Endodermal cell (in vitro differentiated cells): ENCODE measurements at regions not wholly inside any gene's neighbourhood (a gene's known extent, or its start where the extent isn't known, plus 50 kb on each side); places are given as distances from the start of the nearest gene placed in this dataset.

ENCODE experiments used
- DNase-seq: peaks from one replicate; pipeline ENCODE4 v3.0.0-alpha.2; 2017
- H3K27ac ChIP-seq: 2 replicates; pipeline ENCODE4 v1.5.1; 2013; ENCODE audit warnings: mild to moderate bottlenecking, low read depth, low read length, moderate library complexity
- H3K27me3 ChIP-seq: 2 replicates; pipeline ENCODE4 v1.6.1; 2013; ENCODE audit warnings: mild to moderate bottlenecking, low read length, moderate library complexity; ENCODE audit not compliant: insufficient read depth, control insufficient read depth, poor library complexity, severe bottlenecking
- H3K36me3 ChIP-seq: 2 replicates; pipeline ENCODE4 v1.7.0; 2013; ENCODE audit warnings: mild to moderate bottlenecking, low read length, moderate library complexity; ENCODE audit not compliant: control insufficient read depth, insufficient read depth
- H3K4me1 ChIP-seq: one replicate; pipeline ENCODE4 v1.7.0; 2013; ENCODE audit warnings: low read length; ENCODE audit not compliant: control insufficient read depth, insufficient read depth
- H3K4me3 ChIP-seq: 2 replicates; pipeline ENCODE4 v1.5.1; 2013; ENCODE audit warnings: mild to moderate bottlenecking, low read length, moderate library complexity
- H3K9ac ChIP-seq: 2 replicates; pipeline ENCODE4 v1.6.1; 2013; ENCODE audit warnings: mild to moderate bottlenecking, low read length, moderate library complexity; ENCODE audit not compliant: poor library complexity, severe bottlenecking; ENCODE audit errors: extremely low read depth
- H3K9me3 ChIP-seq: 2 replicates; pipeline ENCODE4 v1.6.1; 2013; ENCODE audit warnings: mild to moderate bottlenecking, low read length, moderate library complexity; ENCODE audit not compliant: control insufficient read depth
- H3K27ac Mint-ChIP-seq: 2 replicates; pipeline ENCODE4 v1.8.0; 2020; ENCODE audit warnings: mixed read lengths
- H3K27me3 Mint-ChIP-seq: 2 replicates; pipeline ENCODE4 v1.8.0; 2021; ENCODE audit warnings: mild to moderate bottlenecking, mixed read lengths; ENCODE audit not compliant: insufficient read depth
- H3K36me3 Mint-ChIP-seq: 2 replicates; pipeline ENCODE4 v1.8.0; 2020; ENCODE audit warnings: low read depth, mixed read lengths
- H3K4me1 Mint-ChIP-seq: 2 replicates; pipeline ENCODE4 v1.8.0; 2020; ENCODE audit warnings: mixed read lengths
- H3K4me3 Mint-ChIP-seq: 2 replicates; pipeline ENCODE4 v1.8.0; 2020; ENCODE audit warnings: mild to moderate bottlenecking, moderate library complexity, mixed read lengths
- H3K9me3 Mint-ChIP-seq: 2 replicates; pipeline ENCODE4 v1.8.0; 2020; ENCODE audit warnings: mild to moderate bottlenecking, mixed read lengths
- CTCF ChIP-seq: fragments of 200-600 bp; sonication (generic); conservative IDR thresholded peaks from 2 replicates; pipeline ENCODE4 v1.5.0; 2021; ENCODE audit warnings: antibody characterized with exemption, mild to moderate bottlenecking
- WGBS, 2 experiments: methylation state at CpG; one replicate each; pipeline versions ENCODE4 v1.1.5 to v1.1.7; 2013; ENCODE audit warnings: missing lambda C conversion rate in 2 of 2, mixed read lengths in 1 of 2; ENCODE audit not compliant: insufficient coverage in 1 of 2, insufficient read length in 1 of 2; 5-methylcytosine and 5-hydroxymethylcytosine counted together

- TF ChIP-seq CTCF: no peak
- peaks cover 6% of the 10 kb centered on the region for H3K9me3 Mint-ChIP-seq
- Histone ChIP-seq H3K9ac (no peak overlapping the region), H3K9me3 (no peaks in the 10 kb centered on the region), H3K4me3 (no peak overlapping the region), H3K27ac (no peak overlapping the region), H3K4me1 (no peaks in the 10 kb centered on the region), H3K36me3 (no peaks in the 10 kb centered on the region), H3K27me3 (peaks cover 6% of the 10 kb centered on the region)
- H3K4me1 Mint-ChIP-seq: no peaks in the 10 kb centered on the region
- 94 to 98% methylated on average over 8 to 14 of the region's 14 CpGs for WGBS, 2 experiments
- H3K36me3 Mint-ChIP-seq: no peaks in the 10 kb centered on the region
- DNase-seq: peak; percentile 33
- no peak overlapping the region for H3K4me3 Mint-ChIP-seq
- peaks cover 7% of the 10 kb centered on the region for H3K27me3 Mint-ChIP-seq
- H3K27ac Mint-ChIP-seq: no peak overlapping the region
Measured at GRCh38 chr2:240340361-240340761, 95.1 kb upstream of the GPC1 start.

GRCh38 chr2:240341064-240341463 is 94.4 kb upstream of the GPC1 start:
- peaks cover 6% of the 10 kb centered on the region for H3K27me3 ChIP-seq
- H3K4me3 Mint-ChIP-seq: no peak overlapping the region
- H3K9ac ChIP-seq: no peak overlapping the region
- 87 to 88% methylated on average over 4 to 9 of the region's 9 CpGs for WGBS, 2 experiments
- H3K9me3 ChIP-seq: no peaks in the 10 kb centered on the region
- H3K27me3 Mint-ChIP-seq: peaks cover 3% of the 10 kb centered on the region
- no peak for TF ChIP-seq CTCF
- H3K36me3 ChIP-seq: no peaks in the 10 kb centered on the region
- no peak overlapping the region for H3K27ac Mint-ChIP-seq
- H3K4me1 Mint-ChIP-seq: no peaks in the 10 kb centered on the region
- peaks cover 9% of the 10 kb centered on the region for H3K9me3 Mint-ChIP-seq
- no peak for DNase-seq
- H3K36me3 Mint-ChIP-seq: no peaks in the 10 kb centered on the region
- no peak overlapping the region for H3K27ac ChIP-seq
- H3K4me1 ChIP-seq: no peaks in the 10 kb centered on the region
- no peak overlapping the region for H3K4me3 ChIP-seq

- Mint-ChIP-seq H3K27me3 (no peaks in the 10 kb centered on the region), H3K4me3 (no peak overlapping the region), H3K4me1 (no peaks in the 10 kb centered on the region), H3K27ac (no peak overlapping the region), H3K9me3 (peaks cover 11% of the 10 kb centered on the region), H3K36me3 (no peaks in the 10 kb centered on the region)
- Histone ChIP-seq H3K9ac (no peak overlapping the region), H3K4me1 (no peaks in the 10 kb centered on the region), H3K36me3 (no peaks in the 10 kb centered on the region), H3K9me3 (no peaks in the 10 kb centered on the region), H3K27ac (no peak overlapping the region), H3K27me3 (no peaks in the 10 kb centered on the region), H3K4me3 (no peak overlapping the region)
- 76% methylated on average over 1 of the region's 1 CpG; no CpG with 5 or more reads in 1 of the 2 experiments for WGBS, 2 experiments
- DNase-seq: no peak
- TF ChIP-seq CTCF: no peak
Measured at GRCh38 chr2:240343548-240343947, 91.9 kb upstream of the GPC1 start.
